NCI-H82 treated with DMSO at 0.1 percent for 48 hours (cell line): ENCODE measurements at regions not wholly inside any gene's neighbourhood (a gene's known extent, or its start where the extent isn't known, plus 50 kb on each side); places are given as distances from the start of the nearest gene placed in this dataset.
"Not testable (repeated sequence)": the region's sequence is repeated elsewhere in the genome, so short reads cannot be mapped to it uniquely, and the experiment has no call there.

Experiments
- DNase-seq: peaks from one replicate; lab custom pipeline; 2025; ENCODE audit not compliant: unreplicated experiment; lab: John Stamatoyannopoulos, UW

GRCh38 chr5:91487420-91487819 lies 104.3 kb upstream of the ARRDC3 start:
- no peak for DNase-seq

- DNase-seq = no peak
These were observed 103.5 kb upstream of the ARRDC3 start for GRCh38 chr5:91486638-91487037.

GRCh38 chr5:91484662-91485061 lies 101.5 kb upstream of the ARRDC3 start:
- no peak for DNase-seq

GRCh38 chr5:91479376-91479775 lies 96.3 kb upstream of the ARRDC3 start:
- not testable (repeated sequence) for DNase-seq

- no peak for DNase-seq
These were observed 95.0 kb upstream of the ARRDC3 start for GRCh38 chr5:91478096-91478495.

GRCh38 chr5:91477408-91477807 lies 94.3 kb upstream of the ARRDC3 start:
- DNase-seq = no peak

GRCh38 chr5:91474201-91474600 lies 91.1 kb upstream of the ARRDC3 start:
- DNase-seq = no peak

GRCh38 chr5:91472631-91473030 lies 89.5 kb upstream of the ARRDC3 start:
- DNase-seq = no peak

GRCh38 chr5:91469517-91470165 lies 86.5 kb upstream of the ARRDC3 start:
- DNase-seq = no peak

- no peak for DNase-seq
These were observed 85.7 kb upstream of the ARRDC3 start for GRCh38 chr5:91468651-91469422.

GRCh38 chr5:91464886-91465646 lies 81.9 kb upstream of the ARRDC3 start:
- no peak for DNase-seq

GRCh38 chr5:91457681-91458058 lies 74.6 kb upstream of the ARRDC3 start:
- no peak for DNase-seq

- DNase-seq = no peak
These were observed 74.0 kb upstream of the ARRDC3 start for GRCh38 chr5:91456928-91457680.

- DNase-seq = no peak
These were observed 66.0 kb upstream of the ARRDC3 start for GRCh38 chr5:91449083-91449482.

- not testable (repeated sequence) for DNase-seq
These were observed 65.0 kb upstream of the ARRDC3 start for GRCh38 chr5:91448079-91448478.

GRCh38 chr5:91446880-91447279 lies 63.8 kb upstream of the ARRDC3 start:
- not testable (repeated sequence) for DNase-seq

GRCh38 chr5:91443761-91444467 lies 60.8 kb upstream of the ARRDC3 start:
- DNase-seq = no peak

GRCh38 chr5:91443023-91443422 lies 59.9 kb upstream of the ARRDC3 start:
- no peak for DNase-seq

- DNase-seq = no peak
These were observed 58.0 kb upstream of the ARRDC3 start for GRCh38 chr5:91441082-91441481.

GRCh38 chr5:91438871-91439270 lies 55.8 kb upstream of the ARRDC3 start:
- no peak for DNase-seq

GRCh38 chr5:91436241-91436640 lies 53.1 kb upstream of the ARRDC3 start:
- no peak for DNase-seq
